Uterus (tissue), 2 donors: ENCODE measurements at regions not wholly inside any gene's neighbourhood (a gene's known extent, or its start where the extent isn't known, plus 50 kb on each side); places are given as distances from the start of the nearest gene placed in this dataset.

Experiments used
- POLR2A ChIP-seq, 2 donors: fragments of 450-650 bp; IDR thresholded peaks; one replicate each; pipeline ENCODE4 v1.6.1; 2016; ENCODE audit warnings: antibody characterized with exemption in 2 of 2, mild to moderate bottlenecking in 1 of 2, moderate library complexity in 1 of 2
- TF ChIP-seq, protein P1 (sequence below), 4 experiments: fragments of 200-600 bp in 2 of 4; fragments of 450-650 bp in 2 of 4; sonication (generic) in 2 of 4; IDR thresholded peaks; one replicate each; pipeline ENCODE4 v1.5.1; 2016 to 2019; ENCODE audit warnings: antibody characterized with exemption in 4 of 4, mild to moderate bottlenecking in 2 of 4, moderate library complexity in 1 of 4

DNA sequence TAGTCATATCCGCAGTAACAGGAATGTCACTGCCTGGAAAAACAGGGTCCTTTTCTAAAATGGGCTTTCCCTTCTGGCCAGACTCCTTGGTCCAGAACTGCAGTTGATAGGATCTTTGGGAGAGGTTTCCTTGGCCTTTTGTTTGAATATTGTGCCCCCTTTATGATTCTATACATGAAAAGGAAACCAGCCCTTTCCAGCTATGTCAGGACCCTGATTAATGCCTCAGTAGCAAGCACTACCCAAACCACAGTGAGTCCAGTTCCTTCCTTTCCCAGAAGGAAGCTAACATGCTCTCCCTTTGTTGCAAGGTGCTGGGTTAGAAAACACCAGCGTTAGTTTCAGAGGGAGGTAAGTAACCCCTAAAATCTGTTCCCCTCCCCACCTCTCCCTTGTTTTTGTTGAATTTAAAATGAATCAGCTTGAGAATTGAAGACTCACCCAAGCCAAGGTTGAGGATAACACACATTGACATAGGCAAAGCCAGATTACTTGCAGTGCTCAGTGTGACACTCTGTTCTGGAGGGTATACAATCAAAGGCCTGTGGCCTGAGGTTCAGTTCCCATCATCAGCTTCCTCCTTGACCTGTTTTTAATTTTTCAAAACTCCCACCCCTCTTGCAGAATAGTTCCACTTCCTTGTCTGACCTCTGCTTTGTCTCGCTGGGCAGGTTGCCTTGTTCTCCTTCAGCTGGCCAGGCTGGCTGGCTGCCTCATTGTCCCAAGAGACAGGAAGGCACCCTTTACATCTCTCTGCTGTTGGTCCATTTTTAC is 51.2 kb downstream of the PABIR2 start:
- TF ChIP-seq, protein P1, sequence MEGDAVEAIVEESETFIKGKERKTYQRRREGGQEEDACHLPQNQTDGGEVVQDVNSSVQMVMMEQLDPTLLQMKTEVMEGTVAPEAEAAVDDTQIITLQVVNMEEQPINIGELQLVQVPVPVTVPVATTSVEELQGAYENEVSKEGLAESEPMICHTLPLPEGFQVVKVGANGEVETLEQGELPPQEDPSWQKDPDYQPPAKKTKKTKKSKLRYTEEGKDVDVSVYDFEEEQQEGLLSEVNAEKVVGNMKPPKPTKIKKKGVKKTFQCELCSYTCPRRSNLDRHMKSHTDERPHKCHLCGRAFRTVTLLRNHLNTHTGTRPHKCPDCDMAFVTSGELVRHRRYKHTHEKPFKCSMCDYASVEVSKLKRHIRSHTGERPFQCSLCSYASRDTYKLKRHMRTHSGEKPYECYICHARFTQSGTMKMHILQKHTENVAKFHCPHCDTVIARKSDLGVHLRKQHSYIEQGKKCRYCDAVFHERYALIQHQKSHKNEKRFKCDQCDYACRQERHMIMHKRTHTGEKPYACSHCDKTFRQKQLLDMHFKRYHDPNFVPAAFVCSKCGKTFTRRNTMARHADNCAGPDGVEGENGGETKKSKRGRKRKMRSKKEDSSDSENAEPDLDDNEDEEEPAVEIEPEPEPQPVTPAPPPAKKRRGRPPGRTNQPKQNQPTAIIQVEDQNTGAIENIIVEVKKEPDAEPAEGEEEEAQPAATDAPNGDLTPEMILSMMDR (IDR thresholded peaks at IDR 0.05), result no peak
- TF ChIP-seq POLR2A (IDR thresholded peaks at IDR 0.05), result no peak
